AG20443 (cell line): ENCODE measurements at regions not wholly inside any gene's neighbourhood (a gene's known extent, or its start where the extent isn't known, plus 50 kb on each side); places are given as distances from the start of the nearest gene placed in this dataset.
"Not testable (repeated sequence)": the region's sequence is repeated elsewhere in the genome, so short reads cannot be mapped to it uniquely, and the experiment has no call there.

ENCODE experiments used
- DNase-seq: peaks from one replicate; pipeline ENCODE4 v3.0.0; 2012; ENCODE audit warnings: low spot score, mixed read lengths

- no peak for DNase-seq
Observed at GRCh38 chrX:120752431-120753082, 122.7 kb upstream of the C1GALT1C1 start.

- no peak for DNase-seq
Observed at GRCh38 chrX:120751683-120752082, 121.8 kb upstream of the C1GALT1C1 start.

GRCh38 chrX:120750381-120750780 lies 120.5 kb upstream of the C1GALT1C1 start:
- no peak for DNase-seq

GRCh38 chrX:120749141-120749846 lies 119.4 kb upstream of the C1GALT1C1 start:
- DNase-seq: peak; percentile 27

GRCh38 chrX:120746153-120746552 lies 116.3 kb upstream of the C1GALT1C1 start:
- no peak for DNase-seq

GRCh38 chrX:120742946-120743665 lies 113.3 kb upstream of the C1GALT1C1 start:
- no peak for DNase-seq

GRCh38 chrX:120741452-120741851 lies 111.6 kb upstream of the C1GALT1C1 start:
- no peak for DNase-seq

- no peak for DNase-seq
Observed at GRCh38 chrX:120740072-120740471, 110.2 kb upstream of the C1GALT1C1 start.

GRCh38 chrX:120739300-120739699 lies 109.4 kb upstream of the C1GALT1C1 start:
- DNase-seq: no peak

GRCh38 chrX:120736989-120737388 lies 107.1 kb upstream of the C1GALT1C1 start:
- DNase-seq: no peak

GRCh38 chrX:120735966-120736365 lies 106.1 kb upstream of the C1GALT1C1 start:
- DNase-seq: no peak

GRCh38 chrX:120732879-120733278 lies 103.0 kb upstream of the C1GALT1C1 start:
- no peak for DNase-seq

- no peak for DNase-seq
Observed at GRCh38 chrX:120732461-120732860, 102.6 kb upstream of the C1GALT1C1 start.

- peak; percentile 24 for DNase-seq
Observed at GRCh38 chrX:120731386-120731785, 101.5 kb upstream of the C1GALT1C1 start.

GRCh38 chrX:120729506-120730255 lies 99.8 kb upstream of the C1GALT1C1 start:
- DNase-seq: not testable (repeated sequence)

- no peak for DNase-seq
Observed at GRCh38 chrX:120727911-120728310, 98.1 kb upstream of the C1GALT1C1 start.

- no peak for DNase-seq
Observed at GRCh38 chrX:120727452-120727851, 97.6 kb upstream of the C1GALT1C1 start.

GRCh38 chrX:120726294-120726693 lies 96.4 kb upstream of the C1GALT1C1 start:
- no peak for DNase-seq

- no peak for DNase-seq
Observed at GRCh38 chrX:120725874-120726273, 96.0 kb upstream of the C1GALT1C1 start.

GRCh38 chrX:120719622-120720021 lies 89.8 kb upstream of the C1GALT1C1 start:
- no peak for DNase-seq

GRCh38 chrX:120718969-120719368 lies 89.1 kb upstream of the C1GALT1C1 start:
- DNase-seq: no peak

GRCh38 chrX:120702337-120702736 lies 72.5 kb upstream of the C1GALT1C1 start:
- not testable (repeated sequence) for DNase-seq
